ENCODE measurements at regions not wholly inside any gene's neighbourhood (a gene's known extent, or its start where the extent isn't known, plus 50 kb on each side); places are given as distances from the start of the nearest gene placed in this dataset.

DNA sequence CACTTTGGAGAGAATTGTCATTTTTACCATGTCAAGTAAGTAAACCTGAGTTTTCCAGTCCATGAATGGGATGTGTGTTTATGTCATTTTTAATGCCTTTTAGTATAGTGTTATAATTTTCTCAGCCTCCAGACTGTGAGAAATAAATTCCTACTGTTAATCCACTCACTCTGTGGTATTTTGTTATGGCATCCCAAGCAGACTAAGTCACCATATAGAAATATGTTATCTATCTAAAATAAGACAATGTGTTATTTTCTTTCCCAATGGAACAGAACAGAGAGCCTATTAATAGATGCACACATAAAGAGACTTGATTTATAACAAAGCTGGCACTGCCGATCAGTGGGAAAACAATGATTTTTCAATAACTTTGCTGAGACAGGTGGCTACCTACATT is 70.2 kb upstream of the SLC4A11 start:
- TF ChIP-seq CTCF (IDR thresholded peaks at IDR 0.05) = no peak
- TF ChIP-seq CEBPB (IDR thresholded peaks at IDR 0.05) = no peak
- TF ChIP-seq POLR2A (IDR thresholded peaks at IDR 0.05; ENCODE audit: low read length) = no peak
- TF ChIP-seq CBX8 (IDR thresholded peaks at IDR 0.05) = no peak
- TF ChIP-seq RAD21 (conservative IDR thresholded peaks at IDR 0.05 in 1 of 2, IDR thresholded peaks at IDR 0.05 in 1 of 2) = no peak
- TF ChIP-seq MAZ (IDR thresholded peaks at IDR 0.05; ENCODE audit: borderline replicate concordance, low read depth, low read length) = no peak
- TF ChIP-seq, protein P1, sequence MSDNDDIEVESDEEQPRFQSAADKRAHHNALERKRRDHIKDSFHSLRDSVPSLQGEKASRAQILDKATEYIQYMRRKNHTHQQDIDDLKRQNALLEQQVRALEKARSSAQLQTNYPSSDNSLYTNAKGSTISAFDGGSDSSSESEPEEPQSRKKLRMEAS (IDR thresholded peaks at IDR 0.05) = no peak
- TF ChIP-seq NFE2L2 (conservative IDR thresholded peaks at IDR 0.05; ENCODE audit: low read length) = no peak
- no peak for TF ChIP-seq EP300 (IDR thresholded peaks at IDR 0.05)
- TF ChIP-seq, protein P2, sequence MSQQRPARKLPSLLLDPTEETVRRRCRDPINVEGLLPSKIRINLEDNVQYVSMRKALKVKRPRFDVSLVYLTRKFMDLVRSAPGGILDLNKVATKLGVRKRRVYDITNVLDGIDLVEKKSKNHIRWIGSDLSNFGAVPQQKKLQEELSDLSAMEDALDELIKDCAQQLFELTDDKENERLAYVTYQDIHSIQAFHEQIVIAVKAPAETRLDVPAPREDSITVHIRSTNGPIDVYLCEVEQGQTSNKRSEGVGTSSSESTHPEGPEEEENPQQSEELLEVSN (IDR thresholded peaks at IDR 0.05; ENCODE audit: borderline replicate concordance, low read depth) = no peak
- no peak for TF ChIP-seq RARB (CRISPR knock-in tag; IDR thresholded peaks at IDR 0.05)

All from A549 (cell line).